ENCODE measurements at regions not wholly inside any gene's neighbourhood (a gene's known extent, or its start where the extent isn't known, plus 50 kb on each side); places are given as distances from the start of the nearest gene placed in this dataset.

- 0 out of 2 replicates have a peak, but pooled peaks have one; percentile 14 for TF ChIP-seq MLX (CRISPR knock-in tag; IDR thresholded peaks at IDR 0.05)
- peak; percentile 40; the same call in 1 of the 2 replicates for TF ChIP-seq TFE3 (CRISPR knock-in tag; IDR thresholded peaks at IDR 0.05)
- TF ChIP-seq YY1 (IDR thresholded peaks at IDR 0.05; ENCODE audit: insufficient read depth, insufficient replicate concordance, low read depth, low read length), result peak; percentile 87
- peak; percentile 64 for TF ChIP-seq ZNF501 (CRISPR knock-in tag; IDR thresholded peaks at IDR 0.05)
- TF ChIP-seq HOXA9 (CRISPR knock-in tag; IDR thresholded peaks at IDR 0.05; ENCODE audit: borderline replicate concordance), result no peak
- TF ChIP-seq ZNF543 (CRISPR knock-in tag; IDR thresholded peaks at IDR 0.05), result 0 out of 2 replicates have a peak, but pooled peaks have one; percentile 51
- TF ChIP-seq FLYWCH1 (CRISPR knock-in tag; IDR thresholded peaks at IDR 0.05), result 0 out of 2 replicates have a peak, but pooled peaks have one; percentile 40
- TF ChIP-seq ELF1 (CRISPR knock-in tag; IDR thresholded peaks at IDR 0.05), result peak; percentile 50; the same call in 1 of the 2 replicates
- TF ChIP-seq ZNF770 (CRISPR knock-in tag; IDR thresholded peaks at IDR 0.05), result peak; percentile 90
- TF ChIP-seq GFI1 (CRISPR knock-in tag; IDR thresholded peaks at IDR 0.05; ENCODE audit: borderline replicate concordance), result no peak
- no peak for TF ChIP-seq ZNF318 (CRISPR knock-in tag; IDR thresholded peaks at IDR 0.05)
- no peak for TF ChIP-seq SOX6 (IDR thresholded peaks at IDR 0.05)
- TF ChIP-seq SOX6 (CRISPR knock-in tag; IDR thresholded peaks at IDR 0.05), result peak; percentile 39; the same call in 1 of the 2 replicates
- TF ChIP-seq RNF219 (CRISPR knock-in tag; IDR thresholded peaks at IDR 0.05), result no peak
Observed at GRCh38 chr5:1594357-1595106, 70.8 kb upstream of the LPCAT1 start (continued).

Measured in HepG2 (cell line).